ENCODE measurements at regions not wholly inside any gene's neighbourhood (a gene's known extent, or its start where the extent isn't known, plus 50 kb on each side); places are given as distances from the start of the nearest gene placed in this dataset.

DNA sequence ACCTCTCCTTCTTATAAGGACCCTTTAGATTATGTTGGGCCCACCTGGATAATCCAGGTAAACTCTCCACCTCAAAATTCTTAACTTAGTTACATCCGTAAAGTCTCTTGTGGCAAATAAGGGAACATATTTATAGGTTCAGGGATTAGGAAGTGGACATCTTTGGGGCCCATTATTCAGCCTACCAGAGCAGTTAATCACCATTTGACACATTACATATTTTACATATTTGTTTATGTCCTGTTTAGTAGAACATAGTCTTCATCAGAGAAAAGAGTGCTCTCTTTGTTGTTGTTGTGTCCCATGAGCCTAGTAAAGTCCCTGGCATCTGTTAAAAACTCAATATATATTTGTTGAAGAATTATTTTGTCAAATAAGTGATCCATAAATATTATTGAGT lies 134.0 kb upstream of the SPATS2L start:
- H3K27me3 ChIP-seq (ENCODE audit: control insufficient read depth, insufficient read depth, low read length) = no peaks in the 10 kb centered on the region
- H3K4me1 ChIP-seq (ENCODE audit: control insufficient read depth, insufficient read depth, low read length) = no peaks in the 10 kb centered on the region
- H3K36me3 ChIP-seq (ENCODE audit: control insufficient read depth, insufficient read depth, low read length) = no peaks in the 10 kb centered on the region
- no peak overlapping the region for H3K4me3 ChIP-seq (ENCODE audit: low read depth in 2 of 2, low read length in 2 of 2)
- H3K9me3 ChIP-seq (ENCODE audit: control insufficient read depth, insufficient read depth, low read depth, low read length) = no peaks in the 10 kb centered on the region
- H3K27ac ChIP-seq (ENCODE audit: low read length) = no peak overlapping the region
- POLR2A ChIA-PET = no interaction called here
- no TSS peak for BruUV-seq (replicated peaks)
- DNase-seq (ENCODE audit: low read depth, low spot score) (no peak), ATAC-seq (no peak)
- in situ Hi-C loops (cut with HindIII; ENCODE audit: low pct_unique_long_range_greater_than_20kb, low sequenced_read_pairs) (no loop called here), intact Hi-C loops (cut with micrococcal nuclease; ENCODE audit: unreplicated experiment) (no loop called here)
- TF ChIP-seq TCF7L2 (IDR thresholded peaks at IDR 0.05; ENCODE audit: low read depth, low read length) = no peak
- TF ChIP-seq SIN3A (IDR thresholded peaks at IDR 0.05; ENCODE audit: borderline replicate concordance, insufficient read depth, low read depth, low read length) = no peak
- TF ChIP-seq, protein P1, sequence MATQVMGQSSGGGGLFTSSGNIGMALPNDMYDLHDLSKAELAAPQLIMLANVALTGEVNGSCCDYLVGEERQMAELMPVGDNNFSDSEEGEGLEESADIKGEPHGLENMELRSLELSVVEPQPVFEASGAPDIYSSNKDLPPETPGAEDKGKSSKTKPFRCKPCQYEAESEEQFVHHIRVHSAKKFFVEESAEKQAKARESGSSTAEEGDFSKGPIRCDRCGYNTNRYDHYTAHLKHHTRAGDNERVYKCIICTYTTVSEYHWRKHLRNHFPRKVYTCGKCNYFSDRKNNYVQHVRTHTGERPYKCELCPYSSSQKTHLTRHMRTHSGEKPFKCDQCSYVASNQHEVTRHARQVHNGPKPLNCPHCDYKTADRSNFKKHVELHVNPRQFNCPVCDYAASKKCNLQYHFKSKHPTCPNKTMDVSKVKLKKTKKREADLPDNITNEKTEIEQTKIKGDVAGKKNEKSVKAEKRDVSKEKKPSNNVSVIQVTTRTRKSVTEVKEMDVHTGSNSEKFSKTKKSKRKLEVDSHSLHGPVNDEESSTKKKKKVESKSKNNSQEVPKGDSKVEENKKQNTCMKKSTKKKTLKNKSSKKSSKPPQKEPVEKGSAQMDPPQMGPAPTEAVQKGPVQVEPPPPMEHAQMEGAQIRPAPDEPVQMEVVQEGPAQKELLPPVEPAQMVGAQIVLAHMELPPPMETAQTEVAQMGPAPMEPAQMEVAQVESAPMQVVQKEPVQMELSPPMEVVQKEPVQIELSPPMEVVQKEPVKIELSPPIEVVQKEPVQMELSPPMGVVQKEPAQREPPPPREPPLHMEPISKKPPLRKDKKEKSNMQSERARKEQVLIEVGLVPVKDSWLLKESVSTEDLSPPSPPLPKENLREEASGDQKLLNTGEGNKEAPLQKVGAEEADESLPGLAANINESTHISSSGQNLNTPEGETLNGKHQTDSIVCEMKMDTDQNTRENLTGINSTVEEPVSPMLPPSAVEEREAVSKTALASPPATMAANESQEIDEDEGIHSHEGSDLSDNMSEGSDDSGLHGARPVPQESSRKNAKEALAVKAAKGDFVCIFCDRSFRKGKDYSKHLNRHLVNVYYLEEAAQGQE (IDR thresholded peaks at IDR 0.05; ENCODE audit: insufficient read depth in 1 of 2, low read depth in 2 of 2, low read length in 1 of 2) = no peak
- TF ChIP-seq CTCF (IDR thresholded peaks at IDR 0.05) = no peak
- no peak for TF ChIP-seq POLR2AphosphoS5 (IDR thresholded peaks at IDR 0.05; ENCODE audit: low read depth, low read length)
- CTCF ChIA-PET = no interaction called here

DNA sequence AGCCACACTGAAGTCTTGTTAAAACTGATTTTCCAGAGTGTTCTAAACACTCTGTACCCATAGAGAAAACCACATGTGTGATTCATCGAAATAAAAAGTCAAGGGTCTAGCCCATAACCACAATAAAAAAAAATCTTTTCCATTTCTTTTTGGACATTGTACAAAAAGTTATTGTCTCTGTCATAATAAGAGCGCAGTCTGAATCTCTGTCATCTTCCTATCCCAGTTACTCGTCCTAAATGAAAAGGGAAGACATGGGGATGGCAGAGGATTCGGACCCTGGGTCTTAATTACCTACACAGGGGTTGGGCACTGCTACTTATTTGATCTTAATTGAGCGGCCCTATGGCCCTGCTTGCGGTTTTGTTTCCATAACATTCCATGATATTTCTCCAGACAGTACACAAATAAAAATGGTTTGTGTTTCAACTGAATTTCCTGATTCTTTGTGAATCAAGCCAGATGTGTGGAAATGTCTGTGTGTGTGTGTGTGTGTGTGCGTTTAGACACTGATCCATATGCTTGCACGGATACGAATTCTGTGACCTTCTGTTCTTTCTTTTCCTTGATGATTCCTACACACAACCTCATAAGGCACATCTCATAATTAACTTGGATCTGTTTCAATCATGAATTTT lies 133.4 kb upstream of the SPATS2L start:
- DNase-seq (ENCODE audit: low read depth, low spot score) = no peak
- ChIA-PET CTCF (no interaction called here), POLR2A (no interaction called here)
- Histone ChIP-seq H3K4me1 (ENCODE audit: control insufficient read depth, insufficient read depth, low read length) (no peaks in the 10 kb centered on the region), H3K36me3 (ENCODE audit: control insufficient read depth, insufficient read depth, low read length) (no peaks in the 10 kb centered on the region), H3K27me3 (ENCODE audit: control insufficient read depth, insufficient read depth, low read length) (no peaks in the 10 kb centered on the region), H3K27ac (ENCODE audit: low read length) (no peak overlapping the region), H3K9me3 (ENCODE audit: control insufficient read depth, insufficient read depth, low read depth, low read length) (no peaks in the 10 kb centered on the region), H3K4me3 (ENCODE audit: low read depth in 2 of 2, low read length in 2 of 2) (no peak overlapping the region)
- TF ChIP-seq POLR2AphosphoS5 (IDR thresholded peaks at IDR 0.05; ENCODE audit: low read depth, low read length) = no peak
- TF ChIP-seq, protein P1 (IDR thresholded peaks at IDR 0.05; ENCODE audit: insufficient read depth in 1 of 2, low read depth in 2 of 2, low read length in 1 of 2) = no peak
- no peak for TF ChIP-seq CTCF (IDR thresholded peaks at IDR 0.05)
- TF ChIP-seq TCF7L2 (IDR thresholded peaks at IDR 0.05; ENCODE audit: low read depth, low read length) = no peak
- no peak for TF ChIP-seq SIN3A (IDR thresholded peaks at IDR 0.05; ENCODE audit: borderline replicate concordance, insufficient read depth, low read depth, low read length)
- intact Hi-C loops (cut with micrococcal nuclease; ENCODE audit: unreplicated experiment) (no loop called here), in situ Hi-C loops (cut with HindIII; ENCODE audit: low pct_unique_long_range_greater_than_20kb, low sequenced_read_pairs) (no loop called here)
- no peak for ATAC-seq
- BruUV-seq (replicated peaks) = no TSS peak
